ENCODE measurements at regions not wholly inside any gene's neighbourhood (a gene's known extent, or its start where the extent isn't known, plus 50 kb on each side); places are given as distances from the start of the nearest gene placed in this dataset.

DNA sequence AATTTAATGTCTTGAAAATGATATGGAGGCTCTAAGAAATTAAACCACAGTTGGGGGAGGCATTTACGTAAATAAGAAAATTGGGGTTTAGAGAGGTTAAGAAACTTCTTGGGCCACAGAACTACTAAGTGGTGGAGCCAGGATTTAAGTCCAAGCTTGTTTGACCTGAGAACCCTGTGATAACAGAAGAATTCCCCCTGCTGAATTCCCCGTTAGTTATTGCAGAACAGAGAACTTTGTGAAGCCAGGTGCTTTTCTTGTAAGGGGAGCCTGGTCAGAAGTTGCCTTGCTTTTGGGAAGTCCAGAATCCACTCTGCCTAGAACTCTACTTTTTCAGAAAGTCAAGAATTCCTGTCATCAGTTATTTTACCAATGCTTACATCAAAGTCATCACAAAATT is 309.3 kb upstream of the SEMA6A start (continued):
- TF ChIP-seq TCF7 (CRISPR knock-in tag; IDR thresholded peaks at IDR 0.05; ENCODE audit: low read depth) (no peak), RELA (CRISPR knock-in tag; IDR thresholded peaks at IDR 0.05; ENCODE audit: borderline replicate concordance) (no peak), CREM (CRISPR knock-in tag; IDR thresholded peaks at IDR 0.05) (no peak), HMGA2 (CRISPR knock-in tag; IDR thresholded peaks at IDR 0.05) (no peak), ZNF281 (CRISPR knock-in tag; IDR thresholded peaks at IDR 0.05) (no peak), ZSCAN18 (CRISPR knock-in tag; IDR thresholded peaks at IDR 0.05) (no peak), ZNF396 (CRISPR knock-in tag; IDR thresholded peaks at IDR 0.05; ENCODE audit: borderline replicate concordance) (no peak)
- TF ChIP-seq, protein P1, sequence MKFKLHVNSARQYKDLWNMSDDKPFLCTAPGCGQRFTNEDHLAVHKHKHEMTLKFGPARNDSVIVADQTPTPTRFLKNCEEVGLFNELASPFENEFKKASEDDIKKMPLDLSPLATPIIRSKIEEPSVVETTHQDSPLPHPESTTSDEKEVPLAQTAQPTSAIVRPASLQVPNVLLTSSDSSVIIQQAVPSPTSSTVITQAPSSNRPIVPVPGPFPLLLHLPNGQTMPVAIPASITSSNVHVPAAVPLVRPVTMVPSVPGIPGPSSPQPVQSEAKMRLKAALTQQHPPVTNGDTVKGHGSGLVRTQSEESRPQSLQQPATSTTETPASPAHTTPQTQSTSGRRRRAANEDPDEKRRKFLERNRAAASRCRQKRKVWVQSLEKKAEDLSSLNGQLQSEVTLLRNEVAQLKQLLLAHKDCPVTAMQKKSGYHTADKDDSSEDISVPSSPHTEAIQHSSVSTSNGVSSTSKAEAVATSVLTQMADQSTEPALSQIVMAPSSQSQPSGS (CRISPR knock-in tag; IDR thresholded peaks at IDR 0.05; ENCODE audit: borderline replicate concordance, low read depth) = no peak

GRCh38 chr5:116881921-116882531 is 307.4 kb upstream of the SEMA6A start:
- no peak for DNase-seq (ENCODE audit: low spot score)
- ATAC-seq = no peak
- Mint-ChIP-seq H3K4me1 (peaks cover 5% of the 10 kb centered on the region), H3K36me3 (0 out of 2 replicates have a peak, but pooled peaks cover 7% of the 10 kb centered on the region), H3K4me3 (no peak overlapping the region), H3K9me3 (peaks cover 6% of the 10 kb centered on the region), H3K27ac (no peak overlapping the region), H3K27me3 (ENCODE audit: low read depth) (peaks cover 3% of the 10 kb centered on the region; the same call in 1 of the 2 replicates)
- TF ChIP-seq USF2 (CRISPR knock-in tag; IDR thresholded peaks at IDR 0.05) = no peak
- TF ChIP-seq, protein P2, sequence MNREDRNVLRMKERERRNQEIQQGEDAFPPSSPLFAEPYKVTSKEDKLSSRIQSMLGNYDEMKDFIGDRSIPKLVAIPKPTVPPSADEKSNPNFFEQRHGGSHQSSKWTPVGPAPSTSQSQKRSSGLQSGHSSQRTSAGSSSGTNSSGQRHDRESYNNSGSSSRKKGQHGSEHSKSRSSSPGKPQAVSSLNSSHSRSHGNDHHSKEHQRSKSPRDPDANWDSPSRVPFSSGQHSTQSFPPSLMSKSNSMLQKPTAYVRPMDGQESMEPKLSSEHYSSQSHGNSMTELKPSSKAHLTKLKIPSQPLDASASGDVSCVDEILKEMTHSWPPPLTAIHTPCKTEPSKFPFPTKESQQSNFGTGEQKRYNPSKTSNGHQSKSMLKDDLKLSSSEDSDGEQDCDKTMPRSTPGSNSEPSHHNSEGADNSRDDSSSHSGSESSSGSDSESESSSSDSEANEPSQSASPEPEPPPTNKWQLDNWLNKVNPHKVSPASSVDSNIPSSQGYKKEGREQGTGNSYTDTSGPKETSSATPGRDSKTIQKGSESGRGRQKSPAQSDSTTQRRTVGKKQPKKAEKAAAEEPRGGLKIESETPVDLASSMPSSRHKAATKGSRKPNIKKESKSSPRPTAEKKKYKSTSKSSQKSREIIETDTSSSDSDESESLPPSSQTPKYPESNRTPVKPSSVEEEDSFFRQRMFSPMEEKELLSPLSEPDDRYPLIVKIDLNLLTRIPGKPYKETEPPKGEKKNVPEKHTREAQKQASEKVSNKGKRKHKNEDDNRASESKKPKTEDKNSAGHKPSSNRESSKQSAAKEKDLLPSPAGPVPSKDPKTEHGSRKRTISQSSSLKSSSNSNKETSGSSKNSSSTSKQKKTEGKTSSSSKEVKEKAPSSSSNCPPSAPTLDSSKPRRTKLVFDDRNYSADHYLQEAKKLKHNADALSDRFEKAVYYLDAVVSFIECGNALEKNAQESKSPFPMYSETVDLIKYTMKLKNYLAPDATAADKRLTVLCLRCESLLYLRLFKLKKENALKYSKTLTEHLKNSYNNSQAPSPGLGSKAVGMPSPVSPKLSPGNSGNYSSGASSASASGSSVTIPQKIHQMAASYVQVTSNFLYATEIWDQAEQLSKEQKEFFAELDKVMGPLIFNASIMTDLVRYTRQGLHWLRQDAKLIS (CRISPR knock-in tag; IDR thresholded peaks at IDR 0.05; ENCODE audit: borderline replicate concordance) = no peak
- no peak for TF ChIP-seq RELA (CRISPR knock-in tag; IDR thresholded peaks at IDR 0.05; ENCODE audit: borderline replicate concordance)
- CTCF ChIA-PET = no interaction called here
- POLR2A ChIA-PET = no interaction called here

- H3K9me3 Mint-ChIP-seq = peaks cover 6% of the 10 kb centered on the region
- ATAC-seq (no peak), DNase-seq (ENCODE audit: low spot score) (no peak)
- no peak overlapping the region for H3K4me3 Mint-ChIP-seq
- H3K27ac Mint-ChIP-seq = no peak overlapping the region
- POLR2A ChIA-PET = no interaction called here
- H3K36me3 Mint-ChIP-seq = 0 out of 2 replicates have a peak, but pooled peaks cover 7% of the 10 kb centered on the region
- CTCF ChIA-PET = no interaction called here
- H3K27me3 Mint-ChIP-seq (ENCODE audit: low read depth) = peaks cover 3% of the 10 kb centered on the region; the same call in 1 of the 2 replicates
- peaks cover 5% of the 10 kb centered on the region for H3K4me1 Mint-ChIP-seq
- TF ChIP-seq TCF7 (CRISPR knock-in tag; IDR thresholded peaks at IDR 0.05; ENCODE audit: low read depth) = no peak
- TF ChIP-seq ZNF512 (CRISPR knock-in tag; IDR thresholded peaks at IDR 0.05; ENCODE audit: borderline replicate concordance) = no peak
- TF ChIP-seq TEAD4 (CRISPR knock-in tag; IDR thresholded peaks at IDR 0.05) = no peak
- TF ChIP-seq, protein P1 (CRISPR knock-in tag; IDR thresholded peaks at IDR 0.05; ENCODE audit: borderline replicate concordance, low read depth) = no peak
- no peak for TF ChIP-seq PRRX2 (CRISPR knock-in tag; IDR thresholded peaks at IDR 0.05)
- TF ChIP-seq, protein P3, sequence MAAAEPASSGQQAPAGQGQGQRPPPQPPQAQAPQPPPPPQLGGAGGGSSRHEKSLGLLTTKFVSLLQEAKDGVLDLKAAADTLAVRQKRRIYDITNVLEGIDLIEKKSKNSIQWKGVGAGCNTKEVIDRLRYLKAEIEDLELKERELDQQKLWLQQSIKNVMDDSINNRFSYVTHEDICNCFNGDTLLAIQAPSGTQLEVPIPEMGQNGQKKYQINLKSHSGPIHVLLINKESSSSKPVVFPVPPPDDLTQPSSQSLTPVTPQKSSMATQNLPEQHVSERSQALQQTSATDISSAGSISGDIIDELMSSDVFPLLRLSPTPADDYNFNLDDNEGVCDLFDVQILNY (CRISPR knock-in tag; IDR thresholded peaks at IDR 0.05) = no peak
- TF ChIP-seq ZSCAN18 (CRISPR knock-in tag; IDR thresholded peaks at IDR 0.05) = no peak
Measured at GRCh38 chr5:116880601-116881000, 306.0 kb upstream of the SEMA6A start.
